ENCODE measurements at regions not wholly inside any gene's neighbourhood (a gene's known extent, or its start where the extent isn't known, plus 50 kb on each side); places are given as distances from the start of the nearest gene placed in this dataset.

DNA sequence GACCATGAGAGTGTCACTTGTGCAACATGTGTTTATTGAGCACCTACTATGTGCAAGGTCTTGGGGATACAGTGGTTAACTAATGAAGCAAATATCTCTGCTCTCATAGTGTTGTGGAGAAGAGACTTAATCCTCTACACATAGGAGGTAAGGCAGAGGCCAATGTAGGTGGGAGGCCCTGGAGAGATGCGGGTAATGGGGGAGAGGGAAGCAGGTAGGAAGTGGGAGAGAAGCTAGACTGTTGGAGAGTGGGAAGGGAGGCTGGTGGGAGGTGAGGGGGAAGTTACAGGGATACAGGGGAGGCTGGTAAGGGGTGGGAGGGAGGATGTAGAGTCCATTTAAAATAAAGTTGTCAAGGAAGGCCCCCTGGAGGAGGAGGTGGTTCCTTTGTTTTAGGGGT is 240.0 kb downstream of the MIAT start:
- no peak for DNase-seq

DNA sequence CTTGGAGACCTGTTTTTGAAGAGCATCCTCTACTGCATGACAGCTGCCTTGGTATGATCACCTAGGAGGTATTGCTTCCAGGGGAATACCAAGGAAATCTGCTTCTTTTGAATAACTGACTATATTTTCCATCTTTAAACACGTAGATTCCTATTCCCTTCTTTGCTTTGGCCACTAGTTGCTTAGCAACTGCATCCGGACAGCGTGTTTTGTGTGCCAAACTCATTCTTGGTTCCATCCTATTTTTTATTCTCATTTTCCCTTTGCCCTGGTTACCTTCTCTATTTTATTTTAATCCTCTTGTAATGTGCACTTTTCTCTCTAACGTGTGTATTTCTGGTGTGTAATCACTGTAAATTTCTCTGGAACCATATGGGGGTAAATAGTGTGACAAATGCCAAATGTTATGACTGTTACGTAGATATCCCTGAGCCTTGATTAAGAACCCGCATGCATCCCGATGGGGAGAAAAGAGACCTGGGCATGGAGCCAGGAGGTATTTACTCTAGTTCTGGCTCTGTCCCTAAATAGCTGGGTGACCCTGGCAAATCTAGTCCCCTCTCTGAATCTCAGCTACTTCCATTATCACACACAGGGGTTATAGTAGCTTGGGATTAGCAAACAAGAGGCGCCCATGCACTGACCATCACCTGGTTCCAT is 241.7 kb downstream of the MIAT start:
- DNase-seq: no peak

DNA sequence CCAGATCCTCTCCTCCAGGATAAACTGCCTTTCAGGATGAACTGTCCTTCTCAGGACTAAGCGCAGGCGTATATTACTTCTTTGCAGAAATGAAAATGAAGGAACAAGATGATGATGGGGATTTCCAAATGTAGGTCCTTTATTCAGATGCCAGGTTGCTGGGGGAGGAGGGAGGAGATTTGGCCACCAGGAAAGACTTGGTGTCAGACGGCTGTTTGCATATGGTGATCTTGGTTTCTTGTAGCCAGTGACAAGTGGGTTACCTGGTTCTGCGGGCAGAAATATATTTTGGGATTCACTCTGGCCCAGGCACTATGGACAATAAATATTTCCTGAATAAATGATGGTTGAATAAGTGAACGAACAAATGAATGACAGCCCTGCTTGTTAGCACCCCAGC is 243.4 kb downstream of the MIAT start:
- no peak for DNase-seq

DNA sequence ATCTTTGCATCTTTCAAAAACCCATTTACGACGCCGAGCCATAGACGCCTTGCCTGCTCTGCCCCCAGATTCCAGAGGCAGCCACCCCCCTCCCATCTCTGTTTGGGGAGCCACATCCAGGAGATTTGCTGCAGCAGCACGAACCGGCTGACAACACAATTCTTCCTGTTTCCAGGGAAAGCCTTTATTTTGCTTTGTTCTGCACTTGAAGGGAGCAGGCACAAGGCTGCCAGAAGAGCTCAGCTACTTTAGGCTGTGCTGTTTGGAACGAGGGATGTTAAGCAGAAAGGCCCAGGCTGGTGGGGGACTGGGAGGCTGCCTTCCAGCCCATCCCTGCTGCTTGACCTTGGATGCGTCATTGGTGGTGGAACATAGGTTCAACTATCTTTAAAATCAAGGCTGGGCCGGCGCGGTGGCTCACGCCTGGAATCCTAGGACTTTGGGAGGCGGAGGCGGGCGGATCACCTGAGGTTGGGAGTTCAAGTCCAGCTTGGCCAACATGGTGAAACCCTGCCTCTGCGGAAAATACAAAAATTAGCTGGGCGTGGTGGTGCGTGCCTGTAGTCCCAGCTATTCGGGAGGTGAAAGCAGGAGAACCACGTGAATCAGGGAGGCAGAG is 243.9 kb downstream of the MIAT start:
- no peak for DNase-seq

DNA sequence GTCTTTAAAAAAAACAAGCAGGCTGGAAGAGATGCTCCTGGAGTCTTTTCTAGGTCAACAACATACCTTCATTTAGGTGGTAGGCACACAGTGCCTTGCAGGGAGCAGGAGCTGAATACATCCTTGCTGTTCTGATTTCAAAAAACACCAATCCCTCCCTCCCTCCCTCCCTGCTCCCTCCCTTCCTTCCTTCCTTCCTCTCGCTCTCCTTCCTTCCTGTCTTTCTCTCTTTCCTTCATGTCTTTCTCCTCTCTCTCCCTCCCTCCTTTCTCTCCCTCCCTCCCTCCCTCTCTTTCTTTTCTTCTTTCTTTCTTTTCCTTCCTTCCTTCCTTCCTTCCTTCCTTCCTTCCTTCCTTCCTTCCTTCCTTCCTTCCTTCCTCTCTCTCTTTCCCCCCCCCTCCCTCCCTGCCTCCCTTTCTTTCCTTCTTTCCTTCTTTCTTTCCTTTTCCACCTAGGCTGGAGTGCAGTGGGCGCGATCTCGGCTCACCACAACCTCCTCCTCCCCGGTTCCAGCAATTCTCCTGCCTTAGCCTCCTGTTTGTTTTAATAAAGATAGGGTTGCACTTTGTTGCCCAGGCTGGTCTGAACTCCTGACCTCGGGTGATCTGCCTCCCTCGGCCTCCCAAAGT is 245.1 kb downstream of the MIAT start:
- no peak for DNase-seq

DNA sequence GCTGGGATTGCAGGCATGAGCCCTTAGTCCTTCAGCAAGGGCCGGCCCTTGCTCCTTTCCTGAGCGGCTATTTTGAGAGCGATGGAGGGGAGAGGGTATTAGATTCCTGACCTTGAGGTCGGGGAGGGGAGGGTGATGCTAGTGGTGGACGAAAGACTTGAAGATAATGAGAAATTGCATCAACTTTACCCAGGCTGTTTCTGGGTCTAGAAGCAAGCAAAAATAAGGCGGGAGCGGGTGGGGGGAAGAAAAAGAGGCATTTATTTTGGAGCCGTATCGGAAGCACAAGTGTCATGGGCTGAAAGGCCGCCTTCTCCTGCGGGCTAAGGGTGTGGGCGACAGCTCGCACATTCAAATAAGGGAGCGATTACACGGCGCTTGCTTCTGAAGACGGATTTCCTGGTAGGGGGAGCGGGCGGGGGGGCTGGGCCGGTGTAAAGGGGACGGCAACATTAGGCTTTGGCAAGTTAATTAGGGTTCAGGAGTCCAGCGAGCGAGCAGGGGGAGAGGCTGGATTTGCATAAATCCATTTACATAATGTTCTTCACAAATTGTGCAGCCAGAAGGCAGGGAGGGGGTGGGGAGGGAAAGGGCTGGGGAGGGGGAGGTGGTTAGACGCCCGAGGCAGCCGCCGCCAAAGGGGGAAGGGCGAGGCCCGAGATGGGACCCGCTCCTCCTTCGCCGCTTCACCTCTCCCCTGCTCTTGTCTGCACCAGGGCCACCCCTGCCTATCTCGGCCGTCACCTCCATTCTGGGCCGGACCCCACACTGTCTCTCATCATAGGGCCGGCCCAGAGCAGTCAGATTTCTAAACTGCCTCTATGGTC is 245.9 kb downstream of the MIAT start:
- DNase-seq: no peak

DNA sequence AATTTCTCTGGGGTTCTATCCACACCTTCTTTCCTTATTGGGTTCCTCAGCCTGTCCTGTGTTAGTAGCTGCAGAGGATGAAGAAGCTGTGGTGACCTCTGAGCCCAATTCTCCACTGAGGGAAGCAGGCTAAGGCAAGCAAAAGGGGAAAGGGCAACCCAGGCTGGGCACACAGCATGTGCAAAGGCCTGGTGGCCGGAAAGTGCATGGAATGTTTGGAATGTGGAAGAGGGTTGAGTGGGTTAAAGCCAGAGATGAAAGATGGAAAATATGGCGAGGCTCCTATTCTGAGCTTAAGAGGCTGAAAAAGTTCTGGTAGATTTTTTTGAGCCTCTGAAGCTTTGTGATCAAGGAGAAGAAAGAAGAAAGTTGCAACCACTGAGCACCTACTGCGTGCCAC is 247.1 kb downstream of the MIAT start:
- no peak for DNase-seq

DNA sequence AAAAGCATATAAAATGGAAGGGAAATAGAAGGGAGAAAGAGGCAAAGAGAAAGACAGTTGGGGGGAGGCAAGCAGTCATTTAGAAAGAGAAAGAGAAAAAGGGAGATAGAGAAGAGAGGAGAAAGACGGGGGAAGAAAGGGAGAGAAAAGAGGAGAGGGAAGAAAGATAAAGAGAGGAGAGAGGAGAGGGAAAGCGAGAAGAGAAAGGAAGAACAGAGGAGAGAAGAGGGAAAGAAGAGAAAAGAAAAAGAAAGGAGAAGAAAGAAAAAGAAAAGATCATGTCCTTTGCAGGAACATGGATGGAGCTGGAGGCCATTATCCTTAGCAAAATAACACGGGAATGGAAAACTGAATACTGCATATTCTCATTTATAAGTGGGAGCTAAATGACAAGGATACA is 247.7 kb downstream of the MIAT start:
- DNase-seq: no peak

DNA sequence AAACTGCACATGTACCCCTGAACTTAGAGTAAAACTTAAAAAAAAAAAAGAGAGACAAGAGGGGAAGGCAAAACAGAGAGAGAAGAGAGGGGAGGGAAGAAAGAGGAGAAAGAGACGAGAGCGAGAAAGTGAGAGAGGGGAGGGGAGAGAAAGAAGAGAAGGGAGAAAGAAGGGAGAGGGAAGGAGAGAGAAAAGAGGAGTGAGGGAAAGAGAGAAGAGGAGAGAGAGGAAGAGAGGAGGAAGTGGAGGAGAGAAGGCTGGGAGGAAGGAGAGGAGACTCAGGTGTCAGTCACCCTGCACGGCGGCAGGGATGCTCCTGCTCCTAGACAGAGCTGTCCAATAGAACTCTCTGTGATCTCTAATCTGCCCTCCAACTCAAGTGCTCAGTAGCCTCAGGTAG is 248.3 kb downstream of the MIAT start:
- no peak for DNase-seq

DNA sequence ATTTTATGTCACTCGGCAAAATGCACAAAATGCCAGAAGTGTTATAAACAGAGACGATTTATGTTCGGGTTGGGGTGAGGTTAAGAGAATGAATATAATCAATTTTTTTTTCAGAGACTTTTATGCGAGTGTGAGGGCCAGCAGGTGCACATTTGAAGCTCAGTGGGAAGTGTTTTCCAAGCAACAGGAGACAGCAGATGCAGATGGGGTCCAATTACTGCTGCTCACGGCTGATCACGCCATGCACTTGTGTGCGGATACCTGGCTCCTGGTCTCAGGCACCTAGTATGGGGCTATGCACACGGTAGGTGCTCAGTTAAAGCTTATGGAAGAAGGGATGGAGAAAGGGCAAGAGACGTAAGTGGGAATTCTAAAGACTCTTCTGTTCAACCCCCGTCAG is 249.1 kb downstream of the MIAT start:
- DNase-seq: no peak

DNA sequence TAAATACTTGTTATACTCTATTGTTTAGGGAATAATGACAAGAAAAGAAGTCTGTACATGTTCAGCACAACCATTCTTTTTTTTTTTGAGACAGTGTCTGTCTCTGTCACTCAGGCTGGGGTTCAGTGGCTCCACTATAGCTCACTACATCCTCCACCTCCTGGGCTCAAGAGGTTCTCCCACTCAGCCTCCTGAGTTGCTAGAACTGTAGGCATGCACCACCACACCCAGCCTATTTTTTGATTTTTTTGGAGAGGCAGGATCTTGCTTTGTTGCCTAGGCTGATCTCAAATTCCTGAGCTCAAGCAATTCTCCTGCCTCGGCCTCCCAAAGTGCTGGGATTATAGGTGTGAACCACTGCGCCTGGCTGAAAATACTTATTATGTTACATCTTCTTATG is 250.0 kb downstream of the MIAT start:
- DNase-seq: no peak

DNA sequence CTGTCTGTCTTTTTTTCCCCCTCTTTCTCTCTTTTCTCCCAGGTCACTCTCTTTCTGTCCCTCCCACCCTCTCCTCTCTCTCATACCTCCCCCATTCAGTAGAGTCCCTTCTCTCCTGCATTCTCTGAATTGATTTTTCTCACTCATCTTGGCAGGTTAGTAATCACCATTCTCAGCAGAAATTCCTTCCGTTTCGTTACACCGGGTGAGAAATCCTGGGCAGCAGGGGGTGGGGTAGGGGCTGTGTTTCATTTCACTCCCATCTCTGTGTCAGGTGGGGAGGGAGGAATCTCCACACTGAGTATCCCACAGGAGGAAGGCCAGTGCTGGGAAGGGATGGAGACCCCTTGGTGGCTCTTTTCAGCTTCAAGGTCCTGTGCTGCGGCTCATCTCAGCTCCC is 253.5 kb downstream of the MIAT start:
- no peak for DNase-seq

DNA sequence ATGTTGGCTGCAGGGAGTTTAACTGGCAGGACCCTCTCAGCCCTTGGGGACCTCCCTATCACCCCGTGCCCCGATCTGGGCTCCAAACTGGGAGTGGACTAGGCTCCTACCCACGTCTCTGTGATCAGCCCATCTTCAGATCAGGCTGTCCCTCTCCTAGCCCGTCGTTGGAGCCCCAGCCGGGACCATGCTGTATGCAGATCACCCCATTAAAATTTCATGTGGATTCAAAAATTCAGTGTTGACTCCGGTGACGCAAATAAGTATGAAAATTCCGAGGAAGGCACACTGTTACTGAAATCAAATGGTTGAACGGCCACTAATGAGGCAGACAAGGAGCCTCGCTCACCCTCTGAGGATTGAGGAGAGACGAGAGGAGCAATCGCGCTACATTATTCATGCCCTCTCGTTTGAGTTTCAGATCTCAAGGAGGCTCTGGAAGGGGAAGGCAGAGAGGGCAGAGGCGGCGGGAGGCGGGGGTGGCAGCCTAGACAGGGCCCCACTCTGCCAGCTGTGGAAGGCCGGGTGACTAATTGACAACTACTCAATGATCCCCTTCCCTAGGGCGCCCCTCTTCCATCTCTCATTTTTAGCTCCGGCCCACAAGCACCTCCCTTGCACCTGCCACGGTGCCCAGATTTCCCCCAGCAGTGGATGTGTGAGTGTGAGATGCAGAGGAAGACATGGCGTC is 255.4 kb downstream of the MIAT start:
- DNase-seq: no peak

DNA sequence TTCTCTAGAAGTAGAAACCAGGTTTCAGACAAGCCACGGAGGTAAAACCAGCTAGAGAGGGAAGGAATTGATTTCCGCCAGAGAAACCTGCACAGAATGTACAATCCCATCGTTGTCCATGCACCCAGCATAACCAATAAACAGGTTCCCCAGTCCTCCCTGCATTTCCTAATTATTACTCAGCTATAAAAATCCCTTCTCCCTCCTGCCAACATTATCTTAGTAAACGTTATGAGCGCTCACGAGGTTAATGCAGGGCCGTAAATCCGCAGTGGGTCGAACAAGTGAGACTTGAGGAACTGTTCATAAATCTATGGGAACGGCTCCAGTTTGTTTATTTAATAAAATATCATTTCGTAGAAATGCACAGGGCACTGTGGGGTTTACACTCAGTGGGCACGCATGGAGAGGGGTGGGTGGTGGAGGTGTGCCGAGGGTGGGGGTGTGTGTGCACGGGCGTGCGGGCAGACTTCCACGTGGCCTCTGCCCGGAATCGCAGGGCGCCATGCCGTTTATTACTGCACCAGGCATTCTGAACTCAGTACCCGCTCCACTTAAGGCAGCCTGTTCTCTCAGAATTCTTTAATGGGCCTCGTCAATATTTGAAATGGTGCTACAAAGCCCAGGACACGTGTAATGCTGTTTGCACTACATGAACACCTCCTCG is 257.3 kb downstream of the MIAT start:
- DNase-seq: no peak

DNA sequence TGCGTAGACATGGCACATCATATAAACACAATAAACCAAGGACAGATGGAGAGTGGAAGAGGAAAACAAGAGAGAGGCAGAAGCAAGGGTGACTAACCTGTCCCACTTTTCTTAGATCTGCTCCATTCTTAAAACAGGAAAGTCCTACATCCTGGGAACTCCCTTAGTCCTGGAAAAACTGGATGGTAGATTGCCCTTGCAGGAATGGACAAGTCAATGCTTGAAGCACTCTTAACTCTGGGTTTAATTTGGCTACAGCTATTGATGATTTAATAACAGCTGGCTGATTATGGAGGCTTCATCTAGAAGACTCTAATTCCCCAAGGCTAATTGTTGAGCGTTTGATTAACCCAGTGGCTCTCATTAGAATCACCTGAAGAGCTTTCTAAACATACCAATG is 258.8 kb downstream of the MIAT start:
- DNase-seq: no peak

DNA sequence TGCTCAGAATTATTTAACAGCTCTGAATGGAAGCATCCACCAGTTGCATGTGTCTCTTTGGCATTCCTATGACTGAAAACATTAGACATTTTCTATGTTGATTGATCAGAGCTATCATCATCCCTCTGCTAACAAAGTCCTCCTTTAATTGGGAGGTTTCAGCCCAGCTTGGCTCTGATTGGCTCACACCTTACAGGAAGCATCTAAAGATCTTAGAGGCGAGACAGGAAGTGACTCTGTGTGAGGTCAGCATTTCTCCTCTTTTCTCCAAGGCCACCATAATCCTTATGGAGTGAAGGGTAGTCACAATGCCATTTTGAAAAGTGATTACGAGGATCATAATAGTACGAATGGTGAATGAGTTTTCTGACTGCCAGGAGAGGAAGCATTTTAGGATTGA is 260.8 kb downstream of the MIAT start:
- DNase-seq: no peak

DNA sequence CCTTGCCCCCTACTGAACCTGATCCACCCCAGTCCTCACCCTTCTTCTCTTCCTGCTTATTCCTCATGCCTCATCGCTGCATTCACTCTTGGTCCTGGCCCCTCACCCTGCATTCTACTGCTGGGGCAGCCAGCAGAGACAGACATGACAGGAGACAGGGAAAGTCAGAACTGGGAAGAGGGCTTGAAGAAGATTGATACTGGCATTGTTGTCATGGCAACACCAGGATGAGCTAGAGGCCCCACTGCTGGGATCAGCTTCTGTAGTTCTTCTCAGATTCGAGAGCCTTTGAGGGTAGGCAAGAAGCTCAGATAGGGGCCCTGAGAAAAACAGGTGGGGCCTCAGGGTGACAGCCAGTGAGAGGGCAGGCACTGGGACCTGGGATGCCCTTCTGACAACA is 264.3 kb downstream of the MIAT start:
- no peak for DNase-seq

DNA sequence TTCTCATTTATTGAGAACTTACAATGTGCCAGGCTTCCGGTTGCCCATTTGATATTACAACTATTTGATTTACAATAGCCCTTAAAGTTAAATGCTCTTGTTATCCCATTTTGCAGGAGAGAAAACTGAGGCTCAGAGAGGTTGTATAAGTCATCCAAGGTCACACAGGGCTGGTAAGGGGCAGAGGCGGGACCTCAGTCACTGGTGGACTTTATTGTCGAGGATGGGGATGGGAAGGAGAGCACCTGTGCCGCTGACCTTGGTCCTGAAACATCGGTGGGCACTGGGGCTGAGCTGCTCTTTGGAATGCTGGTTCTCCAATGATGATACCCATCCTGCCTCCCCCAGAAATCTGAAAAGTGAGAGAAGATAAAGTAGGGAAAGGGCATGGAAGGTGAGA is 265.4 kb downstream of the MIAT start:
- no peak for DNase-seq

DNA sequence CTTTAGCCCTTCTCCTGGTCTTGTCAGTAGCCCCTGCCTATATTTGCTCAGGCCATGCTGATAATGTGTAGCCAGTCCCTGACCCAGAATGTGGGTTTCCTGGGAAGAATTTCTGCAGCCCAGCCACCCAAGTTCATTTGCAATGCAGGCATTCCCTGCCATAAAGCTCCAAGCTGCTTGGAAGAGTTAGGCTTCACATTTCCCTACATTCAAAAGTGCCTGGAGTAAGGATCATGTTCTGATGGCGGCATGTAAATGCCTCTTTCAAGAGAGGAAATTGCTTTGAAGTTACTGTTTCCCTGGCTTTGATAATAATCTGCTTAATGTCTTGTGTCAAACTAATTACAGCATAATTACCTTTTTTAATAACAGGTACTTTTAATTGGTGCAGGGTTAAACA is 266.1 kb downstream of the MIAT start:
- no peak for DNase-seq

DNA sequence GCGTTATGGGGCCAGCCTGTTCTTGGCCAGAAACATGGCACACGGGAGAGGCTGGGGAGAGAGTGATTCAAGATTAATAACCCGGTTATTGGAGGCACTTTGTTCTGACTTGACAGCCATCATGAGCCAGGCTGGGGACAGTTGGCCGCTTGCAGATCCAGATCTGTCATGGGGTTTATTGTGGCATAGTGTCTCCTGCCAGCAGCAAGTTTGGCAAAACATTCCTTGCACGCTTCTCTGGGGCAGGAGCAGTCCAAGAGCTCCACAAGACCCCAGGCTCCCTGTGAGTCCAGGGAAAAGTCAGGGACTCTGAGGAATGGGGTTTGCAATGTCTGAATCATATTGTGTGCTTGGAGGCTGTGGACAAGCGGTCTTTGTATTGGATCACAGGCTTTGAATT is 270.4 kb downstream of the MIAT start:
- no peak for DNase-seq

DNA sequence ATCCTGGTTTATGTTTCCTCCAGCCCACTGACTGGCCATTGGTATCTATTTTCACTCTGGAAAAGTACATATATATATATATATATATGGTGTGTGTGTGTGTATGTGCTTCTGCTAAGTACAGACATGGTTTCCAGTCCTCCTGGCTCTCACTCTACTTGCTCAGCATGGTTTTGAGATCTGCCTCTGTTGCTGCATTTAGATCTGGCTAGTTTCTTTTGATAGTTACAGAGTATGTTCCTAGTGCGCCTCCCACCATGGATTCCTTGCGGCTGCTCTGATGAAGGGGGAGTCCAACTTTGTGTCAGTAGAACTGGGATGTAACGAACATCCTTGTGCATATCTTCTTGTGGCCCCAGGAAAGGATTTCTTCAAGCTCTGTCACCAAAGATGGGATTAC is 274.1 kb downstream of the MIAT start:
- DNase-seq: no peak

DNA sequence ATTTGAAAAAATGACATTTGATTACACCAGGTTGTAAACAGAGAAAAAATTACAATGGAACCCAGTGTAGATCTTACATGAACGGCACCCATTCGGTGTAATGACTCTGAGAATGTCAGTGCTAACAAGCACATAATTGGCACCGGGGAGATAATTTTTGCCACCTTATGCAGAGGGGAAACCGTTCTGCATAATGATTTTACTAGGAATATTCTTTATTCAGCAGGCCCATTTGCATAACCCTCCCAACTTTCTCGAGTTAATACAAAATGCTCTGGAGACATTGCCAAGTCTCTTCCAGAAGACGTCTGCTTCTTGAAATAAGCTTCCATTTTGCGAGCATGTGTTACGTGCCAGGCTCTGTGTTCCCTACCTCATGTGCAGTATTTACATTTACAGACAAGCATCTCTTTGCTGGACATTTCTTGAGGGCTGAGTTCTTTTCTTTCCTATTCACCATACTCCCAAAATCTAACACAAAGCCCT is 275.8 kb downstream of the MIAT start:
- DNase-seq: no peak

DNA sequence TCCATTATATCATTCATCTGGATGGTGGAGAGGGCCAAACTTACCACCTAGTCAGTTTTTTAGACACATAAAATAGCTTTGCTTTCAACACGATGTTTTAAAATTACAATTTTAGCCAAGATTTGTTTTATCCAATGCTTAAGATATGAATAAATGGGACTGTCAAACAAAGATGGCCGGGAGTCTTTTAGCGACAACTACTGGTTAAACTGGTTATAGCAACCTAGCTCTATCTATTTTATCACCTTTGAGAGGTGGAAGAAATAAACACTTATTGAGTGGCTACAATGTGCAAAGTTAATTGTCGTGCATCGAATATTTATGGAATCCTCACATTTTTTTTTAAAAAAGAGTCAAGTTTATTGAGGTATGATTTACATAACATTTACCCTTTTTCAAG is 279.8 kb downstream of the MIAT start:
- DNase-seq: no peak

All from MV-4-11 (cell line).